ENCODE measurements at regions not wholly inside any gene's neighbourhood (a gene's known extent, or its start where the extent isn't known, plus 50 kb on each side); places are given as distances from the start of the nearest gene placed in this dataset.

DNA sequence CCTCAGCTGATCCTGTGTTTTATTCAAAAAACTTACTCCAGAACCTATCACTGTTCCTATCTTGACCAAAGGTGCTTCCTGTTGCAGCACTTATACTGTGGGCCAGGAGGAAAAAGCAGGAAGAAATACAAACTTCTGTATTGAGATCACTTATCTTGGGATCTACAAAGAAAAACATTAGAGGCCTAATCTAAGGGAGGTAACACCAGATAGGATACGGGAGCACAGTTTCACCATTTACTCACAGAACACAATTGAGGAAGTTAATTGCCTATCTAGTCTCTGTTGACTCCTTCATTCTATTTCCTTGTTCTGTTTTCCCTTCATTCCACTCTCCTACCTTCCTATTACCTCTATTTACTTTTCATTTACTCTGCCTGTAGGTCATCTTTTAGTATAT, 287.2 kb upstream of the LINC00305 start:
- TF ChIP-seq, protein P1, sequence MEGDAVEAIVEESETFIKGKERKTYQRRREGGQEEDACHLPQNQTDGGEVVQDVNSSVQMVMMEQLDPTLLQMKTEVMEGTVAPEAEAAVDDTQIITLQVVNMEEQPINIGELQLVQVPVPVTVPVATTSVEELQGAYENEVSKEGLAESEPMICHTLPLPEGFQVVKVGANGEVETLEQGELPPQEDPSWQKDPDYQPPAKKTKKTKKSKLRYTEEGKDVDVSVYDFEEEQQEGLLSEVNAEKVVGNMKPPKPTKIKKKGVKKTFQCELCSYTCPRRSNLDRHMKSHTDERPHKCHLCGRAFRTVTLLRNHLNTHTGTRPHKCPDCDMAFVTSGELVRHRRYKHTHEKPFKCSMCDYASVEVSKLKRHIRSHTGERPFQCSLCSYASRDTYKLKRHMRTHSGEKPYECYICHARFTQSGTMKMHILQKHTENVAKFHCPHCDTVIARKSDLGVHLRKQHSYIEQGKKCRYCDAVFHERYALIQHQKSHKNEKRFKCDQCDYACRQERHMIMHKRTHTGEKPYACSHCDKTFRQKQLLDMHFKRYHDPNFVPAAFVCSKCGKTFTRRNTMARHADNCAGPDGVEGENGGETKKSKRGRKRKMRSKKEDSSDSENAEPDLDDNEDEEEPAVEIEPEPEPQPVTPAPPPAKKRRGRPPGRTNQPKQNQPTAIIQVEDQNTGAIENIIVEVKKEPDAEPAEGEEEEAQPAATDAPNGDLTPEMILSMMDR (IDR thresholded peaks at IDR 0.05; ENCODE audit: borderline replicate concordance, extremely low read depth, low read length, poor library complexity, severe bottlenecking) = no peak
- no peak for TF ChIP-seq EZH2 (IDR thresholded peaks at IDR 0.05; ENCODE audit: borderline replicate concordance, low read depth, low read length, severe bottlenecking)

Measured in DND-41 (cell line).